NCI-H1048 (cell line): ENCODE measurements at regions not wholly inside any gene's neighbourhood (a gene's known extent, or its start where the extent isn't known, plus 50 kb on each side); places are given as distances from the start of the nearest gene placed in this dataset.

Experiments used
- DNase-seq: peaks from one replicate; lab custom pipeline; 2025; lab: John Stamatoyannopoulos, UW

DNA sequence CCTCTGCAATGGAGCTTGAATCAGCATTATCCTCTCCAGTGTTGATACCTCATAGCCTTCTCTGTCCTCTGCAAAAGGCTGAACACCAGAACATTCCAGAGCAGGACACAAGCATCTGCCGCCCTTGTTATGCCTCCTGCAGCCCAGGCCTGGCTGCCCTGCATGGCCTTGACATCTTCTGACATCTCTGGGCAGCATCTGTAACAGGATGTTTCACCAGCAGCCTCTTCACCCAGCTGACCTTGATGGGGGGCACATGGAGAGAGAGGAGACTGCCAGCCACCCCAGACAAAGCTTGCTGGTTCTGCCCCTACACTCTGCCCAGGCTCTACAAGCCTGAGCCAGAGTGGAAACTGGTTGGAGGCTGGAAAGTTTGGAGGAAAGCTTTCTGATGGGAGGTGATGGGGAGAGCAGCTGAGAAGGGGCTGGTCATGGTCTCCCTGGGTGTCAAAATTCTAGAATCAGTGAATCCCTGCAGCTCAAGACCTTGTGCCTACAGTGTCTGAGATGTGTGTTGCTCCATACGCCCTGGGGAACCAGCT is 145.1 kb downstream of the MRPL14 start:
- no peak for DNase-seq

DNA sequence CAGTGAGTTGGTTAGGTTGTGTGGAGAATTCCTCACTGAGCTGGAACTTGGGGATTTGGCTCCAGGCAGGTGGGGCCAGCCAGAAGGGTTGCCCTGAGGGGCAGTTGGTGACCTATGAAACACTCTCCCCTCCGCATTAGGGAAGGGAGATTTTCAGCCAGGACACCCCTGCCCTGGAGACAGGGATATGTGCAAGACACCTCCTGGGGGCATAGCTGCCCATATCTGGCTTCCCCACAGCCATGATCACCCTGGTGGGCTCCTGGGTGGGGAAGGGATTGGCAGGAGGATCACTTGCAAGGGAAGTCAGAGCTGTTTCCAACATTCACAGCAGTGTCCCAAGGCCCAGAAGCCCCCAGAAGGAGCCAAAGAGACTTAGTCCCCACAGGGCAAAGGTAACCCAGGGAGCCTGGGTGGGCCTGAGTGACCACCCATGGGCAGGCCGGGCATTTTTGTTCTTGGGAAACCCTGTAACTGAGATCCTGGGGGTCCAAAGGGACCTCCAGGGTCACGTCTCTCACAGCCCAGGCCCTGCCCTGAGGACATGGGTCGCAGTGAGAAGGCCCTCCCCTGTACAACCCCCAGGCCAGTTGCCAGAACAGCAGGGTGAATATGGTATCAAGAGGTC is 145.8 kb downstream of the MRPL14 start:
- DNase-seq: no peak

DNA sequence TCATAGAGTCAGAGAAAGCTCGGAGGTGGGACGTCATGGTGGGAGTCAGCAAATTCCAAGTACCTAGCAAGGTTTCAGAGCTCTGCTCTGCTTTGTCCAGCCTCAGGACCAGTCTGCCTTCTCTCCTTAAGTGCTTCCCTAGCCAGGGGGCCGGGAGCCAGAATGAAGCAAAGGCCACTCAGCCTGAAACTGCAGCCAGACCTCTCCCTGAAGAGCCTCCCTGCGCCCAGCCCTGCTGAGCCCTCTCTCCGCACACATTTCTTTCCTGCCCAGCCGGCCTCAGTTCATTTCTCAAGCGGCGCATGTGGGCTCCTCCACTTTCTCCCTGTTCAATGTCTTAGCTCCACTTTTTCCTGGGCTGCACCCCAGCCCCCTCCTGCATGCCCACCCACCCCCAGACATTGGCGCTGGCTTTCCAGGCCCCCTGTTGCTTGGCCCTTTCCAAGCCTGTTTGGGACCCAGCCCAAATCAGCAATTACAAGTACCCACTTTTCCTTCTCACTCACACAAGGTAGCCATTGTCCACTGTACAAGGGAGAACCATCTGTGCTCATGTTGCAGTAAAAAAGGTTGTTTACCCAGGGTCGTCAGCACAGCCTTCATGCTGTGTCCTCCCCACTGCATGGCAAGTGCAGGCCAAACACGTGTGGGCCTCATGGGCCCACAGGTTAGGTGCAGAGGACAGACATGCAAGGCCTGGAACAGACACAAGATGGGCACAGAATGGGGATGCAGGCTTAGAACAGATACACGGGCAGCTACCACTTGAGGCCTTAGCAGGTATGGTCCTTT is 147.1 kb downstream of the MRPL14 start:
- no peak for DNase-seq

DNA sequence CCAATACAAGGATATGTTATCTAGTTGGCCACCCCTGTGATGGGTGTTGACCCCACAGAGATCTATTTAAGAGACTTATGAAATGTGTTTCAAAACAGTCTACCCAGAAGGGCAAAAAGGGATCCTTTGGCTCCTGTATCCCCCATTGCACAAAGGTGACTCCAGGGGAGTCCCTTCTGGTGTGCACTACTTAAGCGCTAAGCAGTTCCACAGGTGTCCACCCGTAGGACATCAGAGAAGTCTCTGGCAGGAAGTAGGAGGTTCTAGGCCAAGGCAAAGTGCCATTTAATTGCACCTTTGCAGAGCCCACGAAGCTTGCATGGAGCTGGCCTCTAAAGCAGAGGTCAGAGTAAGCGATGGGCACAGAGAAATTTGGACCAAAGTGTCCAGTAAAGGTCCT is 147.7 kb downstream of the MRPL14 start:
- DNase-seq: no peak

DNA sequence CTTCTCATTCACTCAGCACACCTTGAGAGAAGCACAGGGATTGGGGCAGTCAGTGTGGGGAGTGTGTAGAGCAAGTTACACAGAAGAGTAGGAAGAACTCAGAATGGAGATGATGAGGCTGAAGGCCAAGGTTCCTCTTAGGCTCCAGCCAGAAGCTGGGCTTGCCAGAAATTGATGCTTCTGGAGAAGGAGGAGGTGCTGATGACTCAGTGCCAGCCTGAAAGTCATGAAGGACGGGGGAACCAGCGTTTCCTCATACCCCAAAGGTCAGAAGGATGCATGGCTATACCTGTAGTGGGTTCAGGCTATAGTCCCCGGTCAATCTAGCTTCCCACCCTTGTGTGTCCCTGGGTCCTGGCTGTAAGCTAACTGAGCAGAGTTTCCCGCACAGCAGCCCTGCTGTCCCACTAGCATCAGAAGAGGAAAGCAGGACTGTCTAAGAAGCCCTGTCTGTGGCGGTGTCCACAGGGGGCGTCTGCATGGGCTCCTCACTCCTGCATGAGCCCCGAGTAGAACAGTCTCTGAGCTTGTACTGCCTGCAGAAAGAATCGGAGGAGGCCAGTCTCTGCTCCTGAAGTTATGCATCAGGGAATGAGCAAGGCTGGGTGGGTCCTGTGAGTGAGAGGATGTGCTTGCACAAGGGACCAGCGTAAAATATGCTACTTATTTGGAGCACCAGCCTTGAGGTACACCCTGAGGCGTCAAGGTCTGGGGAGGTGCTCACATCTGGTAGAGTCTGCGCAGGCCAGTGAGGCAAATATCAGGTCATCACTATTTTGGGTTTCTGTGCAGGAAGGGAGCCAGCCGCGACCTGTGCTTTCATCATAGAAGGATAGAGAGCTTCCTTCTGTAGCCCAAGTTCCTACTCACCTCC is 148.5 kb downstream of the MRPL14 start:
- DNase-seq: no peak

DNA sequence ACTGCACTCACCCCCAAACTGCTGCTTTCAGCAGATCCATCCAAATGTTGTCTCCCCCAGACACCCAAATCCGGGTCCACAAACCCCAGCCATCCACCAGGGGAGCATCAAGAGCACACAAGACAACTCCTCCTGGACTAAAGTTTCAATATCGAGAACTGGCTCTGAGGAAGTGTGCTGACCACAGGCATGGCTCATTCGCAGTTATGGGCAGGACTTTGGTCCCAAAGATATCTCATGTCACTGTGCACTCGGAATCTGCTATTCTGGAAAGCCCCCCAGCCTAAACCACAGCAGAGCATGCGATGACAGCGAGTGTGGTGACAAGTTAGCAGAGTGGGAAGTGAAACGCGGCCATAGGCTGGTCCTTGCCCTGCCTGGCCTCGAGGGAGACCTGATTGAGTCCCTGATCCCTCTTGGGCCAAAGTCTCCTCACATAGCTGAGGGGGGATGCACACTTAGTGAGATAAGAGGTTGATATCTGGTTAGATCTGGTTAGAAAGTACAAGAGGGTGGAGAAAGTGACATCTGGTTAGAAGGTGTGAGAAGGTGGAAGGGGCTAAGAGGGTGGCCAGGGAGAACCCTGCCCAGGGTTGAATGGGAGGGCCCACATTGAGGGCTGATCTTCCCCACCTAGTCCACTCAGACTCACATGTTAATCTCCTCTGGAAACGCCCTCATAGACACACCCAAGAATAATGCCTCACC is 149.7 kb downstream of the MRPL14 start:
- no peak for DNase-seq

DNA sequence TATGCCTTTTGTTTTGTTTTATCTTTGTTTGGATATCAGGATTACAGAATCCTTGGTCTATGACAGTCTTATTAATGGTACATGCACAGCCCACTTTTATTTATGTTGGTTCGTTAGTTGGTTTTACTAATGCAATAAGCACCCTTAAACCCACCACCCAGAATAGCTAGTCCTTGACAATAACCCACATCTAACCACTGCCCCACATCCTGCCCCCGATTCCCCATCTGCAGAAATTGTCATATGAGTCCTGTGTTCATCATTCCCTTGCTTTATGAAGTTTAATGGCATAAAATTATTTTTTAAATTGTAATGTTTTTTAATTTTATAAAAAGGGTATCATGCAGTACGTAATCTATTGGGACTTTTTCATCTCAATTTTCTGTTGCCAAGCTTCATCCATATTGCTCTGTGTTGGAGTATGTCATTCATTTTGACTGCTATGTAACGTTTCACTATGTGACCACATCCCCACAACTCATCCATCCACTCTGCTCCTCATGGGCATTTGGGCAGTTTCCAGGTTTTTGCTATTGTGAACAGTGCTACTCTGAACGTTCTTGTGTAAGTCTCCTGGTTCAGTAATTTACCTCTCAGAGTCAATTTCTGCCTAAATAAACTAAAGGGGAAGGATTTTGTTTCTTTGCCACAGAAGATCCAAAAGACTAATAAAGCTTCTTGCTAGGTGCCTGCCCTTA is 150.4 kb downstream of the MRPL14 start:
- no peak for DNase-seq

DNA sequence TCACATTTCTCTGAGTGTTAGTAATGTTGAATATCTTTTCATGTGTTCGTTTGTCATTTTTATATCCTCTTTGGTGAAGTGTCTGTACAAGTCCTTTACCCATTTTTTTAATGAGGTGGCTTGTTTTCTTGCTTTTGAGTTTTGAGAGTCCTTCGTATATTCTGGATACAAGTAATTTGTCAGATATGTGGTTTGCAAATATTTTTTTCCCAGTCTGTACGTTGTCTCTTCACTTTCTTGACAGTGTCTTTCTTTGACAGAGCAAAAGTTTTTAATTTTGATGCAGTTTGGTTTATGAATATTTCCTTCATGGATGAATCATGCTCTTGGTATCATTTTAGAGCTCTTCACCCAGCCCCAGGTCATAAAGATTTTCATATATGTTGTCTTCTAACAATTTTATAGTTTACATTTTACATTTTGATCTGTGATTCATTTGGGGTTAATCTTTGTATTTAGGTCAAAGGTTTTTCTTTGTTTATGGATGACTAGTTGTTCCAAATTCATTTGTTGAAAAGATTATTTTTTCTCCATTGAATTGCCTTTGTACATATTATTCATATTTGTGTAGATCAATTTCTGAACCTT is 152.5 kb downstream of the MRPL14 start:
- DNase-seq: no peak

DNA sequence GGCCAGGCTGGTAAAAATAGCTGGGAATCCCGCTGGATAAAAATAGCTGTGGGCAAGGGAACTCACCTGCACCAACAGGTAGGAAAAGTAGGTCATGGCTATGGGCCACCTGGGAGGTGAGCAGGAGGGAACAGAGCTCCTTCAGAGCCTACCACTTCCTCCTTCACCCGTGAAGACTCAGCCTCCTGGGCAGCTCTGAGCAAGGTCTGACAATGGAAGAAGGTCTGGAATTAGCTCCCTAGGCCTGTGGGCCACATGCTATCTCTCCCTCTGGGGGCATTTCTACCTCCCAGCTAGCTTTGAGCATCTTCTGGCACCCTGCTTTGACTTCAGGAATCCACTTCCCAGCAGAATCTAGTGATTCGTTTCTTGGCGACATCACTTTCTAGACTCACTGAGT is 153.9 kb downstream of the MRPL14 start:
- DNase-seq: no peak

DNA sequence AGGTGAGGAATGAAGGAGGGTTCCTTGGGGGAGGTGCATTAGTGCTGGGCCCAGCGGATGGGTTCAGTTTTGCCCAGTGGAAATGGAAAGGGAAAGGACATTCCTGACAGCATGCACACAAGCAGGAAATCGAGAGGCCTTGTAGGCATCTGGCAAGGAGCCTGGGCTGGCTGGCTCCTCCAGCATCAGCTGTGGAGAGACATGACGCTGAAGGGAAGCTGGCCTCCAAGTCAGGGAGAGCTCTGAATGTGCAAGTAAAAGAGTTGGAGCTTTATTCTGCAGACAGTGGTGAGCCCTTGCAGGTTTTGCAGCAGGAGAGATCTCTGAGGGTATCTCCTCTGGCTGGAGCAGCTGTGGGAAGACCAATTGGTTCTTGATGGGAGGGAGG is 154.3 kb downstream of the MRPL14 start:
- no peak for DNase-seq

DNA sequence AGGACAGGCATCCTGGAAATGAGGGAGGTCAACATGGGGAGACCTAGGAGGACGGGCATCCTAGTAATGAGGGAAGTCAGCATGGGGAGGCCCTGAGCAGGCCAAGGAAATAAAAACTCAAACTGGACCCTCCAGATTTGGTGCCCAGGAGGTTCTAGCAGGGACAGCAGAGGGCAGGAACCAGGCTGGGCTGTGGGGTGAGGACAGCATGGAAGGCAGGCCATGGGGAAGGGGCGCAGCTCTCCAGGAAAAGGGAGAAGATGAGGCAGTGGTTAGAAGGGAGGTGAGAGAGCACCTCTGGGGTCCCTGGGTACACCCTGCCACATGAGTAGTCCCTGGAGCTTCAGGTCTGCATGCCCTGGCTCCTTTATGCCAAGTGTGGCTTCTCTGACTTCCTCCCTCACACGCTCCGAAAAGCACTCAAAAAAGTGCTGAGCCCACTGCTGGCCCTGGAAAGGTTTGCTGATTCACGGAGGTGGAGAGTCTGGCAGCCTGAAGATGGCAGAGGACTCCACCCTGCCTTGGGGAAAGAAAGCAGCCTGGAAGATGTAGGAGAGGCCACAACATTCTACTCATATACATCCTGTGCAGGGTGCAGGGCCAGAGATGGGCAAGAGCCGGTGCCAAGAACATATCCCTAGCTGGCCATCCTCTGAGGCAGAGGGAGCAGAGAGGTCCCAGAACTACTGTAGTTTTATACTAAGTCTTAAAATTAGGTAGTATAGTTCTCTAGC is 154.9 kb downstream of the MRPL14 start:
- DNase-seq: no peak

DNA sequence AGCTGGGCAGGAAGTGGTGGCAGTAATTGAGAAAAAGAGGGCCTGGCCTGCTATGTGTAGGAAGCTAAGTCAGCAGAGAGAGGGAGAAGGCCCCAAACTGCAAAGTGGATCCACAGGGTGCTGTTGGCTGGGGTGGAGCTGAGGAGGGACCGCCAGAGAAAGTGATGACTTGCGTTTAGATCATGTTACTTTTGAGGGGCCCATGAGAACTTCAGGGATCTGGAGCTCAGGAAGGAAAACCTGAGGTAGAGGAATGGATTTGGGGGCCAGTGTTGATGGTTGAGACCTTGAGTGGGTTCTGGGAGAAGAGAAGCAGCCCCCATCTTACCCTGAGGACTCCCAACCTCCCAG is 155.5 kb downstream of the MRPL14 start:
- no peak for DNase-seq

DNA sequence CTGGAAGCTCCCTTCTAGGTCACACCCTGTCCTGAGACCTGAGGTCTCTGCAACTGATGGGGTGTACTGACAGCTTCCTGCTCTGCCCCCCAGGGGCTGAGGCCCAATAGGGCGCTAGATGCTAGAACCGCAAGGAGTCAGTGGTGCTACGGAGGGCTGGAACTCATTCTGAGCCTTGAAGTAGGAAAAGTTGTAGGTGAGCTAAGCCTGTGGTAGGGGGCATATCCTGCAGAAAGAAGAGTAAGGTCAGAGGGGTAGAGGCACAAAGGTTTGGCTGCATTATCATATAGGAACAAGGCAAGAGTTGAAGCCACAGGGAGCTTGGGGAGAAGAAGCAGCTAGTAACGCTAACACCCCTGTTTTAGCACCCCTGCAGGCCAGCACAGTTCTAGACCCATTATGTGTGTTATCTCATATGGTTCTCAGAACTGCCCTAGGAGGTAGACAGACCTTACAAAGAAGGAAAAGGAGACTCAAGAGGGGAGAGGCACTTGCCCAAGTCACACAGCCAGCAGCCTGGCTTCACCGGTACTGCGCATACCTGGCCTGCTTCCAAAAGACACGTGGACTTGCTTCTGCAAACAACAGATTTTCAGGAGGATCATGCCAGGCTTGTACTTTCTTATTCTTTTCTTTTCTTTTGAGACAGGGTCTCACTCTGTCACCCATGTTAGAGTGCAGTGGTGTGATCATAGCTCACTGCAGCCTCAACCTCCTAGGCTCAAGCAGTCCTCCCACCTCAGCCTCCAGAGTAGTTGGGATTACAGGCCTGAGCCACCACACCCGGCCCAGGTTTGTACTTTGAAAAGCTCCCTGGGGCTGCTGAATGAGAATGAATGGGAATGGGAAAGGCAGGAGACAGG is 156.1 kb downstream of the MRPL14 start:
- DNase-seq: no peak

DNA sequence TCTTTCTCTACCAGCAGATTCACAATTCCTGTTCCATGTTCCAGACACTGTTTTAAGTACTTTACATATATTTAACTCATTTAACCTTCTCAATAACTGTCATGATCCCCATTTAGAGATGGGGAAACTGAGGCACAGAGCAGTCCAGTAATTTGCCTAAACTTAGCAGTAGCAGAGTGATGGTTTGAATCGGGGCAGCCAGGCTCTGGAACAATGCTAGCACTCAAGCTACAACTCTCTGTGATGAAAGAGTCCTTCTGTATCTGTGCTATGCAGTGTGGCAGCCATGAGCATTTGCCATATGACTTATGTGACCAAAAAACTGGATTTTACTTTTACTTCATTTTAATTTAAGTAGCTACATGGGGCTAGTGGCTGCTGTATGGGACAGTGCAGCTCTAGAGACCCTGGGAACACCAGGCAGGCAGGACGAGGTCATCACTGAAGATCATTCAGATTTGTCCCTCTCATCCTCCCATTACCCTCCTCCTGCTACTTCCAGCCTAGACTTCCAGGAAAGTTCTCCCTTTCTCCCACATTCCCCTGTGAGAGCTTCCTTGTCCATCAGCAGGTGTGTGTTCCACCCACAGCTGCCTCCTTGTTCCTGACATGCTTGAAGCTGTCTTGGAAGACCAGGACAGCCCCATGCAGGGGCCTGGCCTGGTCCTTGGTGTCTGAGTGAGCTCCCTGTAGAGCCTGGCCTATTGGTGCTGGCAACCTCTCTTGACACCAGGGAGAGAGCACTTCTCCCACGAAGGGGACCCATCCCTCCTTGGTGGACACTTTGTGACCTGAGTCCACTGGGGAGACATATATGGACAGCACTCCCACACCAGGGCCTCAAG is 157.0 kb downstream of the MRPL14 start:
- no peak for DNase-seq

DNA sequence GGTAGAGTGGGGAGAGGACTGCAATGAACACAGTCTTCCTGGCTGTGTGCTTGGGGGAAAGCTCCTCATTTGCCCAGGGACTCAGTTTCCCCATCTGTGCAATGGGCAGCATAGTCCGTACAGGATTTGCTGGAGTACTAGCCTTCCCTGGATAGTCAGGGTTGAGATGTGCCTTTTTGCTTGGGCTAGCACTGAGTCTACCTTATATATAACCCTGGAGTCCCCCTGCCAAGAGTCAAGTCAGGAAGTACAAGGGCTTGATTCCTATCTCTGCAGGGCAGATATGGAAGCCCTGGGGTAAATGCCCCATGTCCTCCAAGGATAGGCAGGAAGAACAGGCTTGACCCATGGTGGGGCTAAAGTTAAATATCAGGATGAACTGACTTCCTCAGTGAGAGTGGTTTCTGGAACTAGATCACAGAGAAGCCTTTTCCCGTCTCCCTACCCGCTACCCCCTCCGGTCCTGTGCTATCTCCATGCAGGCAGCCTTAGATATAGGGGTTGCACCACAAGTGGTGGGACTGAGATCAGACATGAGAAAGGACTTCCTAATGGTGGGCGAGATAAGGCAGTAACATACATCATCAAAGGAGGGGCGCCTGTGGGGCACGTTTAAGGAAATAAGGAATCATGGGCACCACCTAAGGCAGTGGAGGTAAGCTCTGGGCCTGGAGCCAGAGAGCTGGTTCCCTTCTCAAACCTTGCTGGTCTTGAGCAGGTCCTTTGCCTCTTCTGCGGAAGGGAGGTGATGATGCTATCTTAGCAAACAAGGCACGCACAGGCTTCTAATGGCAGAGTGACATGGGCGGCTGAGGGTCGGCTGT is 157.9 kb downstream of the MRPL14 start:
- DNase-seq: no peak

DNA sequence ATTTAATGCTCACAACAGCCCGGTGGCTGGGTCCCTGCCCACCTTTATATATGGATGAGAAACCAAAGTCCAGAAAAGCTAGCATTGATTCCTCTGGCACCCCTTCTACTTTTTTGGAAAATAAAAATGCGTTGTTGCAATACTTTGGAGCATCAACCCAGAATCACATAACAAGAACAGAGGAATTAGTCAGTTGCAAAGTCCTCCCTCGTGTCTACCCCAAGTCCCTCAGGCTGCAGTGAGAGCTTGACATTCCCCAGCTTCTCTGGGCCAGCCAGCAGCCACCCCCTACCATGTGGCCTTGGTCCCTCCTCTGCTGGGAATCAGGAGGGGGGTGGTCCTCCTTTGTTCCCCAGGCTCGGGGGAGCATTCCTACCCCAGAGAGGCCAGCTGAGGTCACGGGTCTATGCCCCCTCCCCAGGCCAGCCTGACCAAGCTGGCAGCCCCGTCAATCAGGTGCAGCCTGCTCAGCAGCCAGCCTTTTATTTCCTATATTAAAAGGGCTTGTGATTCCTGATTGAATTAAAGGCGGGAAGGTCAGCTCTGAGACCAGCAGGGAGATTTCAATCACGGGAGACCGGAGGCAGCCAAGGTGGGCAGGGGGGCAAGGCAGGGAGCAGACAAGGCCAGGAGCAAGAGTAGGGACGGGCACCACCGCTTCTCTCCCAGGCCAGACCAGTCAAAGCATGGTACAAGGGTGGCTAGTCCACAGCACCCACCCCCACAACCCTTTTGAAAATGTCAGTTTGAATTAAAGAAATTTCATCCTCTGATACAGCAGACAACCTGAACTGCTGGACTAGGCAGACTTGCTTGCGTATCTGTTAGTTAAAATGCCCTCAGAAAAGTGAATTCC is 158.9 kb downstream of the MRPL14 start:
- no peak for DNase-seq

DNA sequence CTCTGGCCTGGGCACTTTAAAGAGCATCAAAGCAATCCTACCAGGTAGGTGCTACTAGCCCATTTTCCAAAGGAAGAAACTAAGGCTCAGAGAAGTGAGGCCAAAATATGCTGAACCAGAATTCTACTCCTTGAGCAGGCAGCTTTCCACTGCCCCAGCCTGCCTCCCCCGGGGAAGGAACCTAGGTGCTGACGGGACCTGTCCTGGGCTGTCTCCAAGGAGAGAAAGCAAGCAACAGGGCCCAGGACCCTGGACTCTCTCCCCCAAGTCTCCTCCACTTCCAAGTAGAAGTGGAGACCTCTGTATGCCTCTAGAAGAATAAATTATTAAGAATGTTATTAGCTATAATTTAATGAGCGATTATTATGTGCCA is 159.5 kb downstream of the MRPL14 start:
- DNase-seq: no peak
